ENCODE measurements at regions not wholly inside any gene's neighbourhood (a gene's known extent, or its start where the extent isn't known, plus 50 kb on each side); places are given as distances from the start of the nearest gene placed in this dataset.

- H3K9me3 ChIP-seq (ENCODE audit: control insufficient read depth, insufficient read depth, low read depth, low read length): no peaks in the 10 kb centered on the region
- ChIA-PET CTCF (no interaction called here), POLR2A (no interaction called here)
- H3K36me3 ChIP-seq (ENCODE audit: control insufficient read depth in 2 of 2, insufficient read depth in 1 of 2, low read length in 2 of 2): no peaks in the 10 kb centered on the region
- no peaks in the 10 kb centered on the region for H3K4me1 ChIP-seq (ENCODE audit: control insufficient read depth, insufficient read depth, low read length)
- H3K4me3 ChIP-seq (ENCODE audit: low read depth, low read length): no peak overlapping the region
- TF ChIP-seq ZNF768 (tag by site-specific recombination; IDR thresholded peaks at IDR 0.05) (no peak), SETDB1 (IDR thresholded peaks at IDR 0.05; ENCODE audit: insufficient read length, low read length) (no peak), ZNF596 (tag by site-specific recombination; IDR thresholded peaks at IDR 0.05) (no peak), ZNF138 (tag by site-specific recombination; IDR thresholded peaks at IDR 0.05; ENCODE audit: borderline replicate concordance) (no peak), ZNF629 (tag by site-specific recombination; IDR thresholded peaks at IDR 0.05) (no peak), ZNF513 (tag by site-specific recombination; IDR thresholded peaks at IDR 0.05) (no peak), RBAK (tag by site-specific recombination; IDR thresholded peaks at IDR 0.05) (no peak), ZNF423 (tag by site-specific recombination; IDR thresholded peaks at IDR 0.05) (no peak)
- no peak overlapping the region for H3K27ac ChIP-seq (ENCODE audit: extremely low read depth, low read depth, low read length)
Observed at GRCh38 chrX:122133478-122133877, 1050.6 kb upstream of the GRIA3 start.

DNA sequence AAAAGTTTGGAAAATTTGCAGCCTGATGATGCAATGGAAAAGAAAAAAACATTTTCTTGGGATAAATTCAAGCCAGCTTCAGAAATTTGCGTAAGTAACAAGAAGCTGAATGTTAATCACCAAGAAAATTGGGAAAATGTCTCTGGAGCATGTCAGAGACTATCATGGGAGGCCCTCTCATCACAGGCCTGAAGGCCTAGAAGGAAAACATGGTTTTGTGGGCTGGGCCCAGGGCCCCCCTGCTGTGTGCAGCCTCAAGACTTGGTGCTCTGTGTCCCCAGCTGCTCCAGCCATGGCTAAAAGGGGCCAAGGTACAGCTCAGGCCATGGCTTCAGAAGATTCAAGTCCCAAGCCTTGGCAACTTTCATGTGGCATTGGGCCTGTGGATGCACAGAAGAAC lies 1049.8 kb upstream of the GRIA3 start:
- Histone ChIP-seq H3K36me3 (ENCODE audit: control insufficient read depth in 2 of 2, insufficient read depth in 1 of 2, low read length in 2 of 2) (no peaks in the 10 kb centered on the region), H3K4me1 (ENCODE audit: control insufficient read depth, insufficient read depth, low read length) (no peaks in the 10 kb centered on the region), H3K27ac (ENCODE audit: extremely low read depth, low read depth, low read length) (no peak overlapping the region), H3K9me3 (ENCODE audit: control insufficient read depth, insufficient read depth, low read depth, low read length) (no peaks in the 10 kb centered on the region), H3K4me3 (ENCODE audit: low read depth, low read length) (no peak overlapping the region)
- ChIA-PET CTCF (no interaction called here), POLR2A (no interaction called here)
- TF ChIP-seq ZBTB7A (tag by site-specific recombination; IDR thresholded peaks at IDR 0.05; ENCODE audit: low read depth) (no peak), ZNF610 (tag by site-specific recombination; IDR thresholded peaks at IDR 0.05; ENCODE audit: borderline replicate concordance) (no peak), ZNF473 (tag by site-specific recombination; IDR thresholded peaks at IDR 0.05) (no peak), ZNF394 (tag by site-specific recombination; IDR thresholded peaks at IDR 0.05; ENCODE audit: borderline replicate concordance) (no peak), RBAK (tag by site-specific recombination; IDR thresholded peaks at IDR 0.05) (no peak), KLF7 (tag by site-specific recombination; IDR thresholded peaks at IDR 0.05; ENCODE audit: borderline replicate concordance) (no peak), SP3 (tag by site-specific recombination; IDR thresholded peaks at IDR 0.05) (no peak), ZNF280D (tag by site-specific recombination; IDR thresholded peaks at IDR 0.05) (no peak), ZNF354C (tag by site-specific recombination; IDR thresholded peaks at IDR 0.05; ENCODE audit: borderline replicate concordance, low read depth) (no peak)
- TF ChIP-seq, protein P1, sequence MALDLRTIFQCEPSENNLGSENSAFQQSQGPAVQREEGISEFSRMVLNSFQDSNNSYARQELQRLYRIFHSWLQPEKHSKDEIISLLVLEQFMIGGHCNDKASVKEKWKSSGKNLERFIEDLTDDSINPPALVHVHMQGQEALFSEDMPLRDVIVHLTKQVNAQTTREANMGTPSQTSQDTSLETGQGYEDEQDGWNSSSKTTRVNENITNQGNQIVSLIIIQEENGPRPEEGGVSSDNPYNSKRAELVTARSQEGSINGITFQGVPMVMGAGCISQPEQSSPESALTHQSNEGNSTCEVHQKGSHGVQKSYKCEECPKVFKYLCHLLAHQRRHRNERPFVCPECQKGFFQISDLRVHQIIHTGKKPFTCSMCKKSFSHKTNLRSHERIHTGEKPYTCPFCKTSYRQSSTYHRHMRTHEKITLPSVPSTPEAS (tag by site-specific recombination; IDR thresholded peaks at IDR 0.05): no peak

- no peak overlapping the region for H3K4me3 ChIP-seq (ENCODE audit: low read depth, low read length)
- H3K4me1 ChIP-seq (ENCODE audit: control insufficient read depth, insufficient read depth, low read length): no peaks in the 10 kb centered on the region
- no peaks in the 10 kb centered on the region; the same call in 1 of the 2 replicates for H3K9me3 ChIP-seq (ENCODE audit: control insufficient read depth, insufficient read depth, low read depth, low read length)
- H3K36me3 ChIP-seq (ENCODE audit: control insufficient read depth in 2 of 2, insufficient read depth in 1 of 2, low read length in 2 of 2): no peaks in the 10 kb centered on the region
- no peak overlapping the region for H3K27ac ChIP-seq (ENCODE audit: extremely low read depth, low read depth, low read length)
- ChIA-PET POLR2A (no interaction called here), CTCF (no interaction called here)
- no peak for TF ChIP-seq ZNF112 (tag by site-specific recombination; IDR thresholded peaks at IDR 0.05)
- no peak for TF ChIP-seq ZNF600 (tag by site-specific recombination; IDR thresholded peaks at IDR 0.05)
- no peak for TF ChIP-seq ZNF624 (tag by site-specific recombination; IDR thresholded peaks at IDR 0.05)
- no peak for TF ChIP-seq ZFP69B (tag by site-specific recombination; IDR thresholded peaks at IDR 0.05)
- no peak for TF ChIP-seq ZFP41 (tag by site-specific recombination; IDR thresholded peaks at IDR 0.05; ENCODE audit: borderline replicate concordance)
- no peak for TF ChIP-seq ZNF239 (tag by site-specific recombination; IDR thresholded peaks at IDR 0.05)
- no peak for TF ChIP-seq BCL6B (tag by site-specific recombination; IDR thresholded peaks at IDR 0.05)
- TF ChIP-seq SP7 (tag by site-specific recombination; IDR thresholded peaks at IDR 0.05): no peak
- no peak for TF ChIP-seq ZNF138 (tag by site-specific recombination; IDR thresholded peaks at IDR 0.05; ENCODE audit: borderline replicate concordance)
- no peak for TF ChIP-seq ZFHX2 (tag by site-specific recombination; conservative IDR thresholded peaks at IDR 0.05)
- TF ChIP-seq GLIS2 (tag by site-specific recombination; IDR thresholded peaks at IDR 0.05): no peak
Observed at GRCh38 chrX:122135070-122135469, 1049.0 kb upstream of the GRIA3 start.
